SK-N-MC (cell line): ENCODE measurements at regions not wholly inside any gene's neighbourhood (a gene's known extent, or its start where the extent isn't known, plus 50 kb on each side); places are given as distances from the start of the nearest gene placed in this dataset.

Source experiments
- DNase-seq: peaks from one replicate; pipeline ENCODE4 v3.0.0-alpha.2; 2011; ENCODE audit warnings: low read depth, low spot score
- H3K27ac ChIP-seq: fragments of 200-600 bp; sonication (generic); 2 replicates; pipeline ENCODE4 v1.5.1; 2016; ENCODE audit warnings: mixed run types
- H3K36me3 ChIP-seq: fragments of 200-600 bp; sonication (generic); 2 replicates; pipeline ENCODE4 v1.6.1; 2017; ENCODE audit warnings: antibody characterized with exemption, low read length, mixed read lengths; ENCODE audit not compliant: insufficient read depth
- H3K4me3 ChIP-seq: fragments of 200-600 bp; sonication (generic); 2 replicates; pipeline ENCODE4 v1.5.1; 2016
- H3K9ac ChIP-seq: fragments of 200-600 bp; sonication (generic); 2 replicates; pipeline ENCODE4 v1.8.0; 2017; ENCODE audit warnings: mixed run types, mixed read lengths; ENCODE audit not compliant: insufficient read length
- H3K9me3 ChIP-seq: fragments of 200-600 bp; sonication (generic); 2 replicates; pipeline ENCODE4 v1.6.1; 2017; ENCODE audit warnings: low read depth, mild to moderate bottlenecking, antibody characterized with exemption, low read length, moderate library complexity, mixed read lengths
- EZH2 ChIP-seq: fragments of 200-600 bp; sonication (generic); IDR thresholded peaks from one replicate; pipeline ENCODE4 v1.6.1; 2017; ENCODE audit warnings: antibody characterized with exemption
- FOXP2 ChIP-seq: optimal IDR thresholded peaks from 2 replicates; pipeline ENCODE3; 2011; ENCODE audit warnings: mild to moderate bottlenecking, moderate library complexity; ENCODE audit not compliant: insufficient read depth; ENCODE audit errors: extremely low read length, control extremely low read depth
- POLR2AphosphoS5 ChIP-seq: IDR thresholded peaks from 2 replicates; pipeline ENCODE4 v1.6.1; 2012; ENCODE audit warnings: mild to moderate bottlenecking, low read depth, low read length, borderline replicate concordance

DNA sequence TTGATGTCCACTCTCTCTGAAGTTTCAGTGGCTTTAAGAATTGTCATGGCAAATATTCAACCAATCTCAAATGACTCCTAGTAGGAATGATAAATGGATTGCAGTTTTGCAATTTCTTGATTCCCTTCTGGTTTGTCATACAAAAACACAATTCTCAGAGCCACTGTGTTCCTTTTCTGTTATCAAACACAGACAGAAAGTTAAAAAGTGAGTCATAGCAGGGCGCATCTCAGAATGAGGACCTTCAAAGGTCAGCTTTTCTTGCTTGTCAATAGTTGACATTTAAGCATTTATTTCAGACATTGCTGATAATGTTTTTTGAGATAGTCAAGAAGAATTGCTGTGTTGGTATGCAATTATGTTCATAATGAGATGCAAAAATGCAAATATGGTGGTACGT lies 405.9 kb downstream of the NR2F2 start:
- Histone ChIP-seq H3K4me3 (no peak overlapping the region), H3K9ac (no peak overlapping the region)

GRCh38 chr15:96737408-96737807 lies 406.9 kb downstream of the NR2F2 start:
- TF ChIP-seq EZH2, result no peak
- no peak for TF ChIP-seq POLR2AphosphoS5
- no peak for TF ChIP-seq FOXP2
- no peaks in the 10 kb centered on the region for H3K9me3 ChIP-seq
- DNase-seq, result no peak
- no peak overlapping the region for H3K9ac ChIP-seq
- H3K27ac ChIP-seq, result no peak overlapping the region
- no peak overlapping the region for H3K4me3 ChIP-seq
- H3K36me3 ChIP-seq, result no peaks in the 10 kb centered on the region

More for the DNA sequence above, 405.9 kb downstream of the NR2F2 start:
- TF ChIP-seq FOXP2 (no peak), EZH2 (no peak), POLR2AphosphoS5 (no peak)
- Histone ChIP-seq H3K27ac (no peak overlapping the region), H3K9me3 (no peaks in the 10 kb centered on the region), H3K36me3 (no peaks in the 10 kb centered on the region)
- no peak for DNase-seq

- Histone ChIP-seq H3K9me3 (no peaks in the 10 kb centered on the region), H3K27ac (no peak overlapping the region), H3K36me3 (no peaks in the 10 kb centered on the region), H3K9ac (no peak overlapping the region), H3K4me3 (no peak overlapping the region)
- TF ChIP-seq EZH2 (no peak), FOXP2 (no peak), POLR2AphosphoS5 (no peak)
- no peak for DNase-seq
Measured at GRCh38 chr15:96746665-96747064, 416.2 kb downstream of the NR2F2 start.

GRCh38 chr15:96747291-96747690 lies 416.8 kb downstream of the NR2F2 start:
- H3K36me3 ChIP-seq, result no peaks in the 10 kb centered on the region
- TF ChIP-seq EZH2 (no peak), FOXP2 (no peak), POLR2AphosphoS5 (no peak)
- H3K27ac ChIP-seq, result no peak overlapping the region
- no peak overlapping the region for H3K9ac ChIP-seq
- no peak overlapping the region for H3K4me3 ChIP-seq
- DNase-seq, result no peak
- H3K9me3 ChIP-seq, result no peaks in the 10 kb centered on the region

- no peak overlapping the region for H3K9ac ChIP-seq
- no peak for DNase-seq
- H3K36me3 ChIP-seq, result no peaks in the 10 kb centered on the region
- H3K9me3 ChIP-seq, result no peaks in the 10 kb centered on the region
- no peak overlapping the region for H3K4me3 ChIP-seq
- H3K27ac ChIP-seq, result no peak overlapping the region
- TF ChIP-seq POLR2AphosphoS5 (no peak), EZH2 (no peak), FOXP2 (no peak)
Measured at GRCh38 chr15:96750361-96750760, 419.9 kb downstream of the NR2F2 start.

- TF ChIP-seq POLR2AphosphoS5 (no peak), EZH2 (no peak), FOXP2 (no peak)
- H3K4me3 ChIP-seq, result no peak overlapping the region
- H3K27ac ChIP-seq, result no peak overlapping the region
- H3K9me3 ChIP-seq, result no peaks in the 10 kb centered on the region
- no peaks in the 10 kb centered on the region for H3K36me3 ChIP-seq
- no peak for DNase-seq
- no peak overlapping the region for H3K9ac ChIP-seq
Measured at GRCh38 chr15:96756146-96756545, 425.6 kb downstream of the NR2F2 start.

DNA sequence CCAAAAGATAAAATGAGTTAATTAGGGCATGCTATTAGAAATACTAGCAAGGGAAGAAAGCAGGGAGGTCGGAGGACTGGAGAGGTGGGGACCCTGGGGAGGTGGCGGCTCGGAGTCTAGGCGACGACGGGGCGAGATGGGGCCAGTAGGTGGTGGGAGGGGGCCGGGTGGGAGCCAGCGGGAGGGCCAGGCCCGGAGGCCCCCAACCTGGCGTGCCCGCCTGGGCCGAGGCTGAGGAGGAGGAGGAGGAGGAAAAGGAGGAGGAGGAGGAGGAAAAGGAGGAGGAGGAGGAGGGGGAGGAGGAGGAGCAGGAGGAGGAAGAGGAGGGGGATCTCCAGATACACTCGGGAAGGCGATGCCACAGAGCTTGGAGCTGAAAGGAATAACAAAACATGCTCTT lies 426.2 kb downstream of the NR2F2 start:
- no peak overlapping the region for H3K27ac ChIP-seq
- no peak overlapping the region for H3K4me3 ChIP-seq
- no peaks in the 10 kb centered on the region for H3K9me3 ChIP-seq
- no peaks in the 10 kb centered on the region for H3K36me3 ChIP-seq
- H3K9ac ChIP-seq, result no peak overlapping the region
- no peak for TF ChIP-seq EZH2
- no peak for TF ChIP-seq POLR2AphosphoS5
- no peak for TF ChIP-seq FOXP2
- no peak for DNase-seq

- DNase-seq, result no peak
- Histone ChIP-seq H3K9ac (no peak overlapping the region), H3K9me3 (no peaks in the 10 kb centered on the region), H3K4me3 (no peak overlapping the region), H3K36me3 (no peaks in the 10 kb centered on the region), H3K27ac (no peak overlapping the region)
- TF ChIP-seq POLR2AphosphoS5 (no peak), EZH2 (no peak), FOXP2 (no peak)
Measured at GRCh38 chr15:96762566-96762965, 432.1 kb downstream of the NR2F2 start.

- H3K4me3 ChIP-seq, result no peak overlapping the region
- no peak overlapping the region for H3K9ac ChIP-seq
- TF ChIP-seq FOXP2 (no peak), EZH2 (no peak), POLR2AphosphoS5 (no peak)
- DNase-seq, result no peak
- H3K27ac ChIP-seq, result no peak overlapping the region
- no peaks in the 10 kb centered on the region for H3K36me3 ChIP-seq
- no peaks in the 10 kb centered on the region for H3K9me3 ChIP-seq
Measured at GRCh38 chr15:96764501-96764900, 434.0 kb downstream of the NR2F2 start.
